ENCODE measurements at regions not wholly inside any gene's neighbourhood (a gene's known extent, or its start where the extent isn't known, plus 50 kb on each side); places are given as distances from the start of the nearest gene placed in this dataset.

DNA sequence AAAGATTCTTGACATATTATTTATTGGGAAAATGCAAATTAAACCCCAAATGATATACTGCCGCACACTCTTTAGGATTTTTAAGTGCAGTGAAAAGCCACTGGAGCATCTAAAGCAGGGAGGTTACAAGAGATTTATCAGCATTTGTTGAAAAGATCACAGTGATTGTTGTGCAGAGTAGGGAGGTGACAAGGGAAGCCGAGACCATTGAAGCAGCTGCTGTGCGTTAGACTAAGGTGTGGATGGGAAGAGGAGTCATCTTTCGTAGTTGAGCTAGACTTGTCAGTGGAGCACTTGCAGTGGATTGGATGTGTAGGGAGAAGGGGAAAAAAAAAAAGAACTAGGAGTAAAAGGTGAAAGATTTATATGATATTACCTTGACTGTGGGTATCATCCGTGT lies 854.6 kb downstream of the NTRK3 start:
- Histone ChIP-seq H2AK9ac (replicated peaks; ENCODE audit: low read depth, low read length, poor library complexity) (no peak overlapping the region), H4K8ac (ENCODE audit: low read depth in 2 of 2, low read length in 2 of 2) (no peak overlapping the region), H3K27ac (ENCODE audit: insufficient read depth, low read length) (no peak overlapping the region), H4K5ac (ENCODE audit: low read depth, low read length) (no peak overlapping the region), H3K14ac (replicated peaks; ENCODE audit: low read depth, low read length) (no peak overlapping the region), H4K20me1 (ENCODE audit: insufficient read depth, low read length) (no peaks in the 10 kb centered on the region), H3K23ac (ENCODE audit: low read depth, low read length) (no peak overlapping the region), H2BK120ac (ENCODE audit: low read depth, low read length) (no peak overlapping the region), H3K56ac (ENCODE audit: extremely low read depth, insufficient read depth, low read length) (no peak overlapping the region), H3K79me1 (ENCODE audit: low read depth in 1 of 2, low read length in 2 of 2) (no peaks in the 10 kb centered on the region), H3K36me3 (ENCODE audit: control insufficient read depth, insufficient read depth, low read length) (no peaks in the 10 kb centered on the region), H3K4me2 (ENCODE audit: low read depth, low read length) (no peak overlapping the region), H2BK5ac (ENCODE audit: low read depth, low read length, poor library complexity, severe bottlenecking) (no peak overlapping the region), H3K9ac (ENCODE audit: low read depth, low read length) (no peak overlapping the region), H4K91ac (ENCODE audit: insufficient read depth, low read depth, low read length) (no peak overlapping the region), H3K9me3 (ENCODE audit: control insufficient read depth, insufficient read depth, low read length) (peaks cover 4% of the 10 kb centered on the region), H2BK20ac (ENCODE audit: low read depth, low read length) (no peak overlapping the region), H2AFZ (replicated peaks; ENCODE audit: low read length, poor library complexity) (no peak overlapping the region), H2AK5ac (ENCODE audit: low read depth, low read length) (no peak overlapping the region), H3K4me1 (ENCODE audit: control insufficient read depth, insufficient read depth, low read length) (no peaks in the 10 kb centered on the region), H3K9me1 (ENCODE audit: insufficient read depth, low read length) (no peaks in the 10 kb centered on the region), H3K4me3 (ENCODE audit: insufficient read depth, low read depth, low read length) (no peak overlapping the region), H3K18ac (ENCODE audit: low read depth, low read length) (no peak overlapping the region), H2BK15ac (ENCODE audit: low read depth, low read length) (no peak overlapping the region), H3K4ac (ENCODE audit: low read depth, low read length) (no peak overlapping the region), H3K27me3 (ENCODE audit: control insufficient read depth, insufficient read depth, low read length) (no peaks in the 10 kb centered on the region)
- ChIA-PET POLR2A (ENCODE audit: unreplicated experiment) (no interaction called here), CTCF (no interaction called here)
- in situ Hi-C loops (cut with MboI; ENCODE audit: low sequenced_read_pairs) (no loop called here), intact Hi-C loops (cut with micrococcal nuclease) (loop anchor here (10.0 kb wide), 1 partner anchor 63 kb away; no protein-coding TSS in a partner anchor), dilution Hi-C loops (cut with HindIII; ENCODE audit: low sequenced_read_pairs, unreplicated experiment) (no loop called here)
- WGBS, 2 experiments (ENCODE audit: extremely low coverage in 2 of 2, insufficient read length in 1 of 2): 54% methylated on average over 3 of the region's 5 CpGs; no CpG with 5 or more reads in 1 of the 2 experiments
- DNase-seq (no peak), ATAC-seq (ENCODE audit: low read depth) (no peak)
- BruUV-seq (replicated peaks): no TSS peak
- TF ChIP-seq POLR2A (IDR thresholded peaks at IDR 0.05; ENCODE audit: low read depth, low read length) (no peak), FOS (IDR thresholded peaks at IDR 0.05; ENCODE audit: low read depth, low read length) (no peak), RFX5 (IDR thresholded peaks at IDR 0.05; ENCODE audit: low read depth, low read length) (no peak), MAFK (IDR thresholded peaks at IDR 0.05; ENCODE audit: low read depth, low read length) (no peak), USF2 (IDR thresholded peaks at IDR 0.05; ENCODE audit: low read depth, low read length) (no peak), CTCF (conservative IDR thresholded peaks at IDR 0.05; ENCODE audit: low read depth, low read length) (no peak), CEBPB (IDR thresholded peaks at IDR 0.05; ENCODE audit: low read depth, low read length) (no peak), CHD1 (IDR thresholded peaks at IDR 0.05; ENCODE audit: low read depth, low read length) (no peak), RCOR1 (IDR thresholded peaks at IDR 0.05; ENCODE audit: insufficient replicate concordance, low read length) (no peak), MXI1 (IDR thresholded peaks at IDR 0.05; ENCODE audit: borderline replicate concordance, low read depth, low read length) (no peak), BHLHE40 (IDR thresholded peaks at IDR 0.05; ENCODE audit: low read depth, low read length) (no peak), MAZ (IDR thresholded peaks at IDR 0.05; ENCODE audit: borderline replicate concordance, low read depth, low read length) (no peak)
- TF ChIP-seq, protein P1, sequence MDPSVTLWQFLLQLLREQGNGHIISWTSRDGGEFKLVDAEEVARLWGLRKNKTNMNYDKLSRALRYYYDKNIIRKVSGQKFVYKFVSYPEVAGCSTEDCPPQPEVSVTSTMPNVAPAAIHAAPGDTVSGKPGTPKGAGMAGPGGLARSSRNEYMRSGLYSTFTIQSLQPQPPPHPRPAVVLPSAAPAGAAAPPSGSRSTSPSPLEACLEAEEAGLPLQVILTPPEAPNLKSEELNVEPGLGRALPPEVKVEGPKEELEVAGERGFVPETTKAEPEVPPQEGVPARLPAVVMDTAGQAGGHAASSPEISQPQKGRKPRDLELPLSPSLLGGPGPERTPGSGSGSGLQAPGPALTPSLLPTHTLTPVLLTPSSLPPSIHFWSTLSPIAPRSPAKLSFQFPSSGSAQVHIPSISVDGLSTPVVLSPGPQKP (IDR thresholded peaks at IDR 0.05; ENCODE audit: borderline replicate concordance, low read depth, low read length): no peak
